Adrenal gland (tissue), 9 donors: ENCODE measurements at regions not wholly inside any gene's neighbourhood (a gene's known extent, or its start where the extent isn't known, plus 50 kb on each side); places are given as distances from the start of the nearest gene placed in this dataset.

Experiments used
- DNase-seq, 7 donors: peaks; one replicate each; pipeline ENCODE4 v3.0.0-alpha.2; 2019 to 2020
- H3K27ac ChIP-seq, 5 donors: fragments of 200-600 bp; sonication (generic) in 4 of 5; 1 replicate in 3 of 5; 2 replicates in 2 of 5; pipeline versions ENCODE4 v1.5.1 to v1.8.0; 2016 to 2020; ENCODE audit warnings: mild to moderate bottlenecking in 1 of 5
- H3K27me3 ChIP-seq: fragments of 200-600 bp; 2 replicates; pipeline ENCODE4 v1.8.0; 2021
- H3K36me3 ChIP-seq, 2 donors: fragments of 200-600 bp; replicated peaks in 1 of 2; 1 replicate in 1 of 2; 2 replicates in 1 of 2; pipeline versions ENCODE4 v1.5.1 to v1.8.0; 2018 to 2022
- H3K4me1 ChIP-seq, 2 donors: fragments of 200-600 bp; replicated peaks in 1 of 2; 1 replicate in 1 of 2; 2 replicates in 1 of 2; pipeline versions ENCODE4 v1.5.1 to v1.8.0; 2018 to 2021
- H3K4me3 ChIP-seq, 4 donors: fragments of 200-600 bp; sonication (generic) in 3 of 4; one replicate each; pipeline ENCODE4 v1.5.1; 2016 to 2018
- H3K9me3 ChIP-seq, 3 donors: fragments of 200-600 bp; sonication (generic) in 1 of 3; replicated peaks in 1 of 3; 1 replicate in 2 of 3; 2 replicates in 1 of 3; pipeline versions ENCODE4 v1.5.1 to v1.8.0; 2016 to 2021
- POLR2A ChIP-seq, 2 donors: fragments of 450-650 bp; IDR thresholded peaks; one replicate each; pipeline ENCODE4 v1.6.1; 2017; ENCODE audit warnings: antibody characterized with exemption in 2 of 2, mild to moderate bottlenecking in 2 of 2, moderate library complexity in 1 of 2
- WGBS, 4 donors: extraction: QIAGEN DNeasy Blood & Tissue Kit in 2 of 4; methylation state at CpG; one replicate each; pipeline versions ENCODE4 v1.1.5 to v1.1.7; 2013 to 2017; 5-methylcytosine and 5-hydroxymethylcytosine counted together
- intact Hi-C, 2 donors: fragments of 100-400 bp; cut with DNase I; formaldehyde crosslinking; loops; one replicate each; pipeline versions ENCODE4 v1.14.1 to v1.15.0; 2022 to 2023
- TF ChIP-seq, protein P1 (sequence below), 6 experiments: fragments of 450-650 bp in 4 of 6; fragments of 200-600 bp in 2 of 6; sonication (generic) in 1 of 6; IDR thresholded peaks; 1 replicate in 5 of 6; 2 replicates in 1 of 6; pipeline versions ENCODE4 v1.5.1 to v1.8.0; 2016 to 2021; ENCODE audit warnings: antibody characterized with exemption in 6 of 6, mild to moderate bottlenecking in 2 of 6, moderate library complexity in 1 of 6
- donor health status: healthy with polysubstance abuse.
- donor health status: Bipolar disorder and iron deficiency.
- donor health status: DM: yes; HTN: yes; CAD: no.
- donor health status: DM: no; HTN: no; CAD: no.
- donor health status: DM: no; HTN: no; CAD: no.

DNA sequence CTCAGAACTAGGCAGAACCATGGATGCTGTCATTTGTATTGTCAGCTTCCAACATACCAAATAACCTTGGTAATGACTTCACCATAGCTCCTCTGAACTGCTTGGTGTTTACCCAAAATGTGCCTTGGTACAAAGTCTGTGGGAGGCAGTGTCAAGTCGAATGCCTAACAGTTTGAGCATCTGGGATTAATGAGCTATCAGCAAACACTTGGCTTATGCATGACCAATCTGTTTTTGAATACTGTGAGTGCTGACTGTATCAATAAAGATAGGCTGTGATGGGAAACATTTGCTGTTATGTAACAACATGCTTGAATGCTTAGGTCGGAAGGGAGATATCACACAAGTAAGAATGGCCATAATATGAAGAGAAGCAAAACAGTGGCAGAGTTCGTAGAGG lies 455.4 kb downstream of the CMPK2 start:
- Histone ChIP-seq H3K4me3 (no peak overlapping the region), H3K27ac (no peak overlapping the region), H3K4me1 (no peaks in the 10 kb centered on the region), H3K27me3 (no peaks in the 10 kb centered on the region), H3K36me3 (no peaks in the 10 kb centered on the region), H3K9me3 (no peaks in the 10 kb centered on the region)
- no peak for DNase-seq
- intact Hi-C loops: loop anchor here in 1 of 2 donors (5.0 kb wide), 1 partner anchor 393 kb away; no protein-coding TSS in a partner anchor
- 52 to 63% (median 59%) methylated on average over 3 of the region's 3 CpGs for WGBS, 4 donors
- TF ChIP-seq, protein P1, sequence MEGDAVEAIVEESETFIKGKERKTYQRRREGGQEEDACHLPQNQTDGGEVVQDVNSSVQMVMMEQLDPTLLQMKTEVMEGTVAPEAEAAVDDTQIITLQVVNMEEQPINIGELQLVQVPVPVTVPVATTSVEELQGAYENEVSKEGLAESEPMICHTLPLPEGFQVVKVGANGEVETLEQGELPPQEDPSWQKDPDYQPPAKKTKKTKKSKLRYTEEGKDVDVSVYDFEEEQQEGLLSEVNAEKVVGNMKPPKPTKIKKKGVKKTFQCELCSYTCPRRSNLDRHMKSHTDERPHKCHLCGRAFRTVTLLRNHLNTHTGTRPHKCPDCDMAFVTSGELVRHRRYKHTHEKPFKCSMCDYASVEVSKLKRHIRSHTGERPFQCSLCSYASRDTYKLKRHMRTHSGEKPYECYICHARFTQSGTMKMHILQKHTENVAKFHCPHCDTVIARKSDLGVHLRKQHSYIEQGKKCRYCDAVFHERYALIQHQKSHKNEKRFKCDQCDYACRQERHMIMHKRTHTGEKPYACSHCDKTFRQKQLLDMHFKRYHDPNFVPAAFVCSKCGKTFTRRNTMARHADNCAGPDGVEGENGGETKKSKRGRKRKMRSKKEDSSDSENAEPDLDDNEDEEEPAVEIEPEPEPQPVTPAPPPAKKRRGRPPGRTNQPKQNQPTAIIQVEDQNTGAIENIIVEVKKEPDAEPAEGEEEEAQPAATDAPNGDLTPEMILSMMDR (IDR thresholded peaks at IDR 0.05): no peak
- TF ChIP-seq POLR2A (IDR thresholded peaks at IDR 0.05): no peak

DNA sequence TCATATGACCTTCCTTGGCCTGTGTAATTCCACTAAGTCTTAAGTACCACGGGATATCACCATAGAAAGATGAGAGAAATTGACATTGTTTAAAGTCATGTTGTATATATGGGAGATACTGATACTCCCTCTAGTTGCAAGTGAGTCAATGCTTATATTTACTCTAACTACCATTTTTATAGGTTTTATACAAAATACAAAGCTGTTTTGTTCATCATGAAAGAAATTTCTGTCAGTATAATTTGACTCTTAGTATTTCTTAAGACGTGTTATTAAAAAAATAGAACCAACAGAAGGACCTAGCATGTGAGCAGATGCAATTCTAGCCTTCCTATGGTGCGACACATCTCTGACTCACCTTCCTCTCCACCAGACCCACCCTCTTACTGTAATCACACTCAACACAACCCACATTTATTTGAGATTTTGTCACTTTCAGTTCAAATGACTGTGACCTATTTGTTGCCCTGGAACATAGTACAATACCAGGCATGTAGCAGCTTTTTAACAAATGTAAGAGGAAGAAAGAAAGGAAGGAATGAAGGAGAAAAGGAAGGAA lies 453.1 kb downstream of the CMPK2 start:
- Histone ChIP-seq H3K4me1 (no peaks in the 10 kb centered on the region), H3K27ac (no peak overlapping the region), H3K4me3 (no peak overlapping the region), H3K36me3 (no peaks in the 10 kb centered on the region), H3K9me3 (no peaks in the 10 kb centered on the region), H3K27me3 (no peaks in the 10 kb centered on the region)
- DNase-seq: no peak
- TF ChIP-seq, protein P1 (IDR thresholded peaks at IDR 0.05): no peak
- no peak for TF ChIP-seq POLR2A (IDR thresholded peaks at IDR 0.05)
- WGBS, 4 donors: 59 to 72% (median 66%) methylated on average over 3 of the region's 3 CpGs
- intact Hi-C loops: loop anchor here in 1 of 2 donors (5.0 kb wide), 1 partner anchor 395 kb away; no protein-coding TSS in a partner anchor

DNA sequence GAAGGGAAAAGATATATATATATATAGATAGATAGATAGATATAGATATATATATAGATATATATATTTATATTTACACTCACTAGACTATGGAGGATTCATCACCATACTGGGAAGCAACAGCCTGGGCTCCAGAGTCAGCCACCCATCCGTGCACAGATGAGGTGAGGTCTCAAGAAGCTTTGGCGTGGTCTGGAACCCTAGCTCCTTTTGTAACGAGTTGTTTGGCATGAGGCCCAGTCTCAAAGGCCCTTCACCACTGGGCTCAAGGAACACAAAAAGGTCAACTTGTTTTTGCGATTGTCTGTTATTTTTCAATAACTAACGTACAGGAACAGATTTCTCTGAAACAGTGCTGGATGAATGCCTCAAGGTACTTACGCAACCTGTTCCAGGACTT lies 448.7 kb downstream of the CMPK2 start:
- DNase-seq: no peak
- 74 to 87% (median 76%) methylated on average over 6 of the region's 6 CpGs for WGBS, 4 donors
- H3K27ac ChIP-seq: no peak overlapping the region

DNA sequence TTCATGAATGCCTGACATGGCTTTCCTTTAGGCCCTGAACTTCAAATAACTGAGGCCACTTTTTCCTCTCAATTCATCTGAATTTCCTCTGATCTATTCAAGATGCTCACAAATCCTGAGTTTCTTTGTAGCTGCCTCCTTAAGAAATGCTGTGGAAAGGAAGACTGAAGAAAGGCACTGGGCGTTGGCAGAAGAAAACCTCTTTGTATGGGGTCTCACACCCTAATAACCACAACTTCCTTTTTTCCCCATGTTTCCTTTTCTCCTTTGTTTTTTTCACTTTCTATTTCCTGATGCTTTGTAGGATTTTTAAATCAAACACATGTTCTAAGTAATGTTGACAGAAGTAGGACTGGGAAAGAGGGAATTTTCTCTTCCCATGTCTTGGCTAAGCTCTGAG lies 447.4 kb downstream of the CMPK2 start:
- Histone ChIP-seq H3K27ac (no peak overlapping the region), H3K9me3 (no peaks in the 10 kb centered on the region), H3K4me3 (no peak overlapping the region), H3K27me3 (no peaks in the 10 kb centered on the region), H3K36me3 (no peaks in the 10 kb centered on the region), H3K4me1 (no peaks in the 10 kb centered on the region)
- intact Hi-C loops: no loop called here
- no peak for DNase-seq
- TF ChIP-seq POLR2A (IDR thresholded peaks at IDR 0.05): no peak
- TF ChIP-seq, protein P1 (IDR thresholded peaks at IDR 0.05): no peak
- WGBS, 4 donors: 40 to 56% (median 48%) methylated on average over 1 of the region's 1 CpG

More for the DNA sequence above, 448.7 kb downstream of the CMPK2 start:
- intact Hi-C loops: no loop called here
- Histone ChIP-seq H3K36me3 (no peaks in the 10 kb centered on the region), H3K4me1 (no peaks in the 10 kb centered on the region), H3K27me3 (no peaks in the 10 kb centered on the region), H3K4me3 (no peak overlapping the region), H3K9me3 (no peaks in the 10 kb centered on the region)
- no peak for TF ChIP-seq POLR2A (IDR thresholded peaks at IDR 0.05)
- TF ChIP-seq, protein P1 (IDR thresholded peaks at IDR 0.05): no peak
